ENCODE measurements at regions not wholly inside any gene's neighbourhood (a gene's known extent, or its start where the extent isn't known, plus 50 kb on each side); places are given as distances from the start of the nearest gene placed in this dataset.

GRCh38 chrX:34555481-34555880 is 101.6 kb downstream of the TMEM47 start (continued):
- TF ChIP-seq, protein P1, sequence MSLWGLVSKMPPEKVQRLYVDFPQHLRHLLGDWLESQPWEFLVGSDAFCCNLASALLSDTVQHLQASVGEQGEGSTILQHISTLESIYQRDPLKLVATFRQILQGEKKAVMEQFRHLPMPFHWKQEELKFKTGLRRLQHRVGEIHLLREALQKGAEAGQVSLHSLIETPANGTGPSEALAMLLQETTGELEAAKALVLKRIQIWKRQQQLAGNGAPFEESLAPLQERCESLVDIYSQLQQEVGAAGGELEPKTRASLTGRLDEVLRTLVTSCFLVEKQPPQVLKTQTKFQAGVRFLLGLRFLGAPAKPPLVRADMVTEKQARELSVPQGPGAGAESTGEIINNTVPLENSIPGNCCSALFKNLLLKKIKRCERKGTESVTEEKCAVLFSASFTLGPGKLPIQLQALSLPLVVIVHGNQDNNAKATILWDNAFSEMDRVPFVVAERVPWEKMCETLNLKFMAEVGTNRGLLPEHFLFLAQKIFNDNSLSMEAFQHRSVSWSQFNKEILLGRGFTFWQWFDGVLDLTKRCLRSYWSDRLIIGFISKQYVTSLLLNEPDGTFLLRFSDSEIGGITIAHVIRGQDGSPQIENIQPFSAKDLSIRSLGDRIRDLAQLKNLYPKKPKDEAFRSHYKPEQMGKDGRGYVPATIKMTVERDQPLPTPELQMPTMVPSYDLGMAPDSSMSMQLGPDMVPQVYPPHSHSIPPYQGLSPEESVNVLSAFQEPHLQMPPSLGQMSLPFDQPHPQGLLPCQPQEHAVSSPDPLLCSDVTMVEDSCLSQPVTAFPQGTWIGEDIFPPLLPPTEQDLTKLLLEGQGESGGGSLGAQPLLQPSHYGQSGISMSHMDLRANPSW (CRISPR knock-in tag; conservative IDR thresholded peaks at IDR 0.05; ENCODE audit: low read depth), result no peak

DNA sequence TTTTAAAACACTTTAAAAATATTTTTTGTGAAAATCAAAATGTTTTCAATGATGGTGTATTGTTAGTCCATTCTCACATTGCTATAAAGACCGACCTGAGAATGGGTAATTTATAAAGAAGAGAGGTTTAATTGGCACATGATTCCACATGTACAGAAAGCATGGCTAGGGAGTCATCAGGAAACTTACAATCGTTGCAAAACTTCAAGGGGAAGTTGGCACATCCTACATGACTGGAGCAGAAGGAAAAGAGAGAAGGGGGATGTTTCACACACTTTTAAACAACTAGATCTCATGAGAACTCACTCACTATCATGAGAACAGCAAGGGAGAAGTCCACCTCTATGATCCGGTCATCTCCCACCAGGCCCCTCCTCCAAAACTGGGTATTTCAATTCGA is 110.7 kb downstream of the TMEM47 start:
- DNase-seq (ENCODE audit: low spot score) (no peak), ATAC-seq (no peak)
- ChIA-PET CTCF (no interaction called here), POLR2A (no interaction called here)
- H3K27me3 Mint-ChIP-seq (ENCODE audit: low read depth), result no peaks in the 10 kb centered on the region; the same call in 1 of the 2 replicates
- no peak overlapping the region for H3K27ac Mint-ChIP-seq
- H3K36me3 Mint-ChIP-seq, result no peaks in the 10 kb centered on the region
- peaks cover 8% of the 10 kb centered on the region for H3K4me1 Mint-ChIP-seq
- TF ChIP-seq ZNF512 (CRISPR knock-in tag; IDR thresholded peaks at IDR 0.05; ENCODE audit: borderline replicate concordance) (no peak), ZNF219 (CRISPR knock-in tag; IDR thresholded peaks at IDR 0.05; ENCODE audit: borderline replicate concordance) (no peak), CBFB (CRISPR knock-in tag; IDR thresholded peaks at IDR 0.05; ENCODE audit: low read depth) (no peak), CREM (CRISPR knock-in tag; IDR thresholded peaks at IDR 0.05) (no peak), RELA (CRISPR knock-in tag; IDR thresholded peaks at IDR 0.05; ENCODE audit: borderline replicate concordance) (no peak), NFE2L1 (CRISPR knock-in tag; IDR thresholded peaks at IDR 0.05) (no peak), GRHL2 (CRISPR knock-in tag; IDR thresholded peaks at IDR 0.05; ENCODE audit: insufficient replicate concordance, severe bottlenecking) (no peak), MAX (CRISPR knock-in tag; IDR thresholded peaks at IDR 0.05) (no peak), ZNF423 (CRISPR knock-in tag; IDR thresholded peaks at IDR 0.05) (no peak)
- TF ChIP-seq, protein P2, sequence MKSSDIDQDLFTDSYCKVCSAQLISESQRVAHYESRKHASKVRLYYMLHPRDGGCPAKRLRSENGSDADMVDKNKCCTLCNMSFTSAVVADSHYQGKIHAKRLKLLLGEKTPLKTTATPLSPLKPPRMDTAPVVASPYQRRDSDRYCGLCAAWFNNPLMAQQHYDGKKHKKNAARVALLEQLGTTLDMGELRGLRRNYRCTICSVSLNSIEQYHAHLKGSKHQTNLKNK (CRISPR knock-in tag; IDR thresholded peaks at IDR 0.05), result no peak
- TF ChIP-seq, protein P3, sequence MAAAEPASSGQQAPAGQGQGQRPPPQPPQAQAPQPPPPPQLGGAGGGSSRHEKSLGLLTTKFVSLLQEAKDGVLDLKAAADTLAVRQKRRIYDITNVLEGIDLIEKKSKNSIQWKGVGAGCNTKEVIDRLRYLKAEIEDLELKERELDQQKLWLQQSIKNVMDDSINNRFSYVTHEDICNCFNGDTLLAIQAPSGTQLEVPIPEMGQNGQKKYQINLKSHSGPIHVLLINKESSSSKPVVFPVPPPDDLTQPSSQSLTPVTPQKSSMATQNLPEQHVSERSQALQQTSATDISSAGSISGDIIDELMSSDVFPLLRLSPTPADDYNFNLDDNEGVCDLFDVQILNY (CRISPR knock-in tag; IDR thresholded peaks at IDR 0.05), result no peak
- TF ChIP-seq, protein P1 (CRISPR knock-in tag; conservative IDR thresholded peaks at IDR 0.05; ENCODE audit: low read depth), result no peak
- TF ChIP-seq, protein P4, sequence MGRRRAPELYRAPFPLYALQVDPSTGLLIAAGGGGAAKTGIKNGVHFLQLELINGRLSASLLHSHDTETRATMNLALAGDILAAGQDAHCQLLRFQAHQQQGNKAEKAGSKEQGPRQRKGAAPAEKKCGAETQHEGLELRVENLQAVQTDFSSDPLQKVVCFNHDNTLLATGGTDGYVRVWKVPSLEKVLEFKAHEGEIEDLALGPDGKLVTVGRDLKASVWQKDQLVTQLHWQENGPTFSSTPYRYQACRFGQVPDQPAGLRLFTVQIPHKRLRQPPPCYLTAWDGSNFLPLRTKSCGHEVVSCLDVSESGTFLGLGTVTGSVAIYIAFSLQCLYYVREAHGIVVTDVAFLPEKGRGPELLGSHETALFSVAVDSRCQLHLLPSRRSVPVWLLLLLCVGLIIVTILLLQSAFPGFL (CRISPR knock-in tag; IDR thresholded peaks at IDR 0.05; ENCODE audit: borderline replicate concordance), result no peak
- H3K4me3 Mint-ChIP-seq, result no peak overlapping the region
- no peaks in the 10 kb centered on the region for H3K9me3 Mint-ChIP-seq

GRCh38 chrX:34528081-34528480 is 129.0 kb downstream of the TMEM47 start:
- ChIA-PET POLR2A (no interaction called here), CTCF (no interaction called here)
- Mint-ChIP-seq H3K9me3 (no peaks in the 10 kb centered on the region), H3K36me3 (no peaks in the 10 kb centered on the region), H3K4me1 (no peaks in the 10 kb centered on the region), H3K27ac (no peak overlapping the region), H3K4me3 (no peak overlapping the region), H3K27me3 (ENCODE audit: low read depth) (no peaks in the 10 kb centered on the region; the same call in 1 of the 2 replicates)
- no peak for DNase-seq (ENCODE audit: low spot score)
- ATAC-seq, result no peak
- no peak for TF ChIP-seq MAX (CRISPR knock-in tag; IDR thresholded peaks at IDR 0.05)
- no peak for TF ChIP-seq SMAD3 (CRISPR knock-in tag; IDR thresholded peaks at IDR 0.05; ENCODE audit: borderline replicate concordance)

Data from WTC11 (cell line).